Gastroesophageal sphincter (tissue), 4 donors: ENCODE measurements at regions not wholly inside any gene's neighbourhood (a gene's known extent, or its start where the extent isn't known, plus 50 kb on each side); places are given as distances from the start of the nearest gene placed in this dataset.

Experiments
- ATAC-seq: fragments of 150-250 bp; one replicate; pipeline ENCODE4 v1.9.1; 2016; ENCODE audit warnings: mild to moderate bottlenecking, moderate library complexity
- H3K27ac ChIP-seq, 4 donors: fragments of 200-600 bp; sonication (generic) in 3 of 4; 1 replicate in 3 of 4; 2 replicates in 1 of 4; pipeline ENCODE4 v1.5.1; 2016 to 2019
- H3K27me3 ChIP-seq: fragments of 200-600 bp; sonication (generic); one replicate; pipeline ENCODE4 v1.5.1; 2019
- H3K36me3 ChIP-seq, 2 donors: fragments of 200-600 bp; sonication (generic); one replicate each; pipeline ENCODE4 v1.5.1; 2019; ENCODE audit warnings: control low read depth in 1 of 2
- H3K4me1 ChIP-seq, 3 donors: fragments of 200-600 bp; sonication (generic); 1 replicate in 2 of 3; 2 replicates in 1 of 3; pipeline ENCODE4 v1.5.1; 2016 to 2019; ENCODE audit warnings: control low read depth in 2 of 3
- H3K4me3 ChIP-seq, 2 donors: fragments of 200-600 bp; sonication (generic); one replicate each; pipeline ENCODE4 v1.5.1; 2019; ENCODE audit warnings: mild to moderate bottlenecking in 1 of 2, moderate library complexity in 1 of 2
- H3K9me3 ChIP-seq, 3 donors: fragments of 200-600 bp; sonication (generic); one replicate each; pipeline ENCODE4 v1.5.1; 2017 to 2019; ENCODE audit warnings: control low read depth in 2 of 3
- EP300 ChIP-seq: sonication (generic); formaldehyde crosslinking; IDR thresholded peaks from one replicate; pipeline ENCODE4 v1.6.1; 2017; ENCODE audit warnings: antibody characterized with exemption, mild to moderate bottlenecking
- POLR2A ChIP-seq, 2 donors: fragments of 450-650 bp; IDR thresholded peaks; one replicate each; pipeline ENCODE4 v1.6.1; 2017; ENCODE audit warnings: antibody characterized with exemption in 2 of 2, mild to moderate bottlenecking in 2 of 2, moderate library complexity in 1 of 2
- POLR2AphosphoS5 ChIP-seq: sonication (generic); formaldehyde crosslinking; IDR thresholded peaks from one replicate; pipeline ENCODE4 v1.6.1; 2017; ENCODE audit warnings: antibody characterized with exemption
- WGBS, 2 donors: methylation state at CpG; one replicate each; pipeline ENCODE4 v1.1.5; 2018; ENCODE audit warnings: low coverage in 1 of 2; 5-methylcytosine and 5-hydroxymethylcytosine counted together
- small RNA-seq, 4 donors: library from RNA; depleted of rRNA; stranded (forward); fragments of <200 nt; gene quantifications; one replicate each; pipeline ENCODE3, GENCODE V24; 2016
- TF ChIP-seq, protein P1 (sequence below), 4 experiments: fragments of 200-600 bp in 2 of 4; fragments of 450-650 bp in 2 of 4; sonication (generic) in 1 of 4; IDR thresholded peaks; one replicate each; pipeline ENCODE4 v1.5.1; 2017 to 2019; ENCODE audit warnings: antibody characterized with exemption in 4 of 4, mild to moderate bottlenecking in 2 of 4, moderate library complexity in 2 of 4

DNA sequence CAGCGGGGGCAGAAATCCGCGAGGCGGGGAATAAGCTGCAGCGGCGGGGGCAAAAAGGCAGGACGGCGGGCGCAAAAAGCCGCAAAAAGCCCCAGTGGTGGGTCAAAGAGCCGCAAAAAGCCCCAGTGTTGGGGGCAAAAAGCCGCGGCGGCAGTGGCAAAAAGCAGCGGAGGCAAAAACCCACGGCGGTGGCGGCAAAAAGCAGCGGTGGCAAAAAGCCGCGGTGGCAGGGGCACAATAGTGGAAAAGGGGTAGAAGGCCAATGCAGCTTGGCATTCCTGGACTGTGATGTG lies 525.3 kb downstream of the ZNF33B start:
- Histone ChIP-seq H3K9me3 (peaks cover 0 to 27% (median 0%) of the 10 kb centered on the region in 3 donors), H3K36me3 (no peaks in the 10 kb centered on the region), H3K27me3 (no peaks in the 10 kb centered on the region), H3K4me1 (no peaks in the 10 kb centered on the region), H3K27ac (no peak overlapping the region), H3K4me3 (no peak overlapping the region)
- TF ChIP-seq POLR2A (IDR thresholded peaks at IDR 0.05) (no peak), EP300 (no peak), POLR2AphosphoS5 (no peak)
- TF ChIP-seq, protein P1, sequence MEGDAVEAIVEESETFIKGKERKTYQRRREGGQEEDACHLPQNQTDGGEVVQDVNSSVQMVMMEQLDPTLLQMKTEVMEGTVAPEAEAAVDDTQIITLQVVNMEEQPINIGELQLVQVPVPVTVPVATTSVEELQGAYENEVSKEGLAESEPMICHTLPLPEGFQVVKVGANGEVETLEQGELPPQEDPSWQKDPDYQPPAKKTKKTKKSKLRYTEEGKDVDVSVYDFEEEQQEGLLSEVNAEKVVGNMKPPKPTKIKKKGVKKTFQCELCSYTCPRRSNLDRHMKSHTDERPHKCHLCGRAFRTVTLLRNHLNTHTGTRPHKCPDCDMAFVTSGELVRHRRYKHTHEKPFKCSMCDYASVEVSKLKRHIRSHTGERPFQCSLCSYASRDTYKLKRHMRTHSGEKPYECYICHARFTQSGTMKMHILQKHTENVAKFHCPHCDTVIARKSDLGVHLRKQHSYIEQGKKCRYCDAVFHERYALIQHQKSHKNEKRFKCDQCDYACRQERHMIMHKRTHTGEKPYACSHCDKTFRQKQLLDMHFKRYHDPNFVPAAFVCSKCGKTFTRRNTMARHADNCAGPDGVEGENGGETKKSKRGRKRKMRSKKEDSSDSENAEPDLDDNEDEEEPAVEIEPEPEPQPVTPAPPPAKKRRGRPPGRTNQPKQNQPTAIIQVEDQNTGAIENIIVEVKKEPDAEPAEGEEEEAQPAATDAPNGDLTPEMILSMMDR (IDR thresholded peaks at IDR 0.05) = no peak
- WGBS, 2 donors = 81% methylated on average over 16 of the region's 21 CpGs; no CpG with 5 or more reads in 1 of the 2 donors
- no peak for ATAC-seq

DNA sequence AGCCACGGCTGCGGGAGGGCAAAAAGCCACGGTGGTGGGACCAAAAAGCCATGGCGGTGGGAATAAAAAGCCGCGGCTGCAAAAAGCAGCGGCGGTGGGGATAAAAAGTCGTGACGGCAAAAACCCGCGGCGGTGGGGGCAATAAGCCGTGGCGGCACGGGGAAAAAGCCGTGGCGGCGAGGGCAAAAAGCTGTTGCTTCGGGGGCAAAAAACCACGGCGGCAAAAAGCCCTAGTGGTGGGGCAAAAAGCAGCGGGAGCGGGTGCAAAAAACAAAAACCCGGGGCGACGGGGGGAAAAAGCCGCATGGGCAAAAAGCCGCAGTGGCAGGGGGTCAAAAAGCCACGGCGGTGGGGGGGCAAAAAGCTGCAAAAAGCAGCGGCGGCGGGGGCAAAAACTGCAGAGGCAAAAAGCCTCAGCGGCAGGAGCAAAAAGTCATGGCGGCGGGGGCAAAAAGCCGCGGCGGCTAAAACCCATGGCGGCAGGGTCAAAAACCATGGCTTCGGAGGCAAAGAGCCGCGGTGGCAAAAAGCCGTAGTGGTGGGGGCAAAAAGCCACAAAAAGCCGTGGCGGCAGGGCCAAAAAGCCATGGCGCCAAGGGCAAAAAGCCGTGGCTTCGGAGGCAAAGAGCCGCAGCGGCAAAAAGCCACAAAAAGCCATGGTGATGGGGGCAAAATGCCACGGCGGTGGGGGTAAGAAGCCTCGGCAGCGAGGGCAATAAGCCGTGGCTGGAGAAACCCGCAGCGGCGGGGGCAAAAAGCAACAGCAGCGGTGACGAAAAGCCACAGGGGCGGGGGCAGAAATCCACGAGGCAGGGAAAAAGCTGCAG lies 525.8 kb downstream of the ZNF33B start:
- no peak for ATAC-seq
- Histone ChIP-seq H3K9me3 (peaks cover 0 to 27% (median 0%) of the 10 kb centered on the region in 3 donors), H3K36me3 (no peaks in the 10 kb centered on the region), H3K4me1 (no peaks in the 10 kb centered on the region), H3K4me3 (no peak overlapping the region), H3K27ac (no peak overlapping the region), H3K27me3 (no peaks in the 10 kb centered on the region)
- TF ChIP-seq EP300 (no peak), POLR2AphosphoS5 (no peak), POLR2A (IDR thresholded peaks at IDR 0.05) (no peak)
- TF ChIP-seq, protein P1 (IDR thresholded peaks at IDR 0.05) = no peak
- WGBS, 2 donors = 84 to 89% methylated on average over 23 to 41 of the region's 64 CpGs

DNA sequence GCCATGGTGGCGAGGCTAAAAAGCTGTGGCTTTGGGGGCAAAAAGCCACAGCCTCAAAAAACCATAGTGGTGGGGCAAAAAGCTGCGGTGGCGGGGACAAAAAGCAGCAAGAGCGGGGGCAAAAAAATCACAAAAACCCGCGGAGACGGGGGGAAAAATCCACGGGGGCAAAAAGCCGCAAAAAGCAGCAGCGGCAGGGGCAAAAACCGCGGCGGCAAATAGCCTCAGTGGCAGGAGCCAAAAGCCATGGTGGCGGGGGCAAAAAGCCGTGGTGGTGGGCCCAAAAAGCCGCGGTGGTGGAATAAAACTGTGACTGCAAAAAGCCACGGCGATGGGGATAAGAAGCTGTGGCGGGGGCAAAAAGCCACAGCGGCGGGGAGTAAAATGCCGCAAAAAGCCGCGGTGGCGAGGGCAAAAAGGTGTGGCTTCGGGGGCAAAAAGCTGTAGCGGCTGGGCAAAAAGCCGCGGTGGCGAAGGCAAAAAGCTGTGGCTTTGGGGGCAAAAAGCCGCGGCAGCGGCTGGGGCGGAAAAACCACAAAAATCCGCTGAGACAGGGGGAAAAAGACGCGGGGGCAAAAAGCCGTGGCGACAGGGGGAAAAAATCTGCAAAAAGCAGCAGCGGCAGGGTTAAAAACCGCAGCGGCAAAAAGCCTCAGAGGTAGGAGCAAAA lies 526.6 kb downstream of the ZNF33B start:
- H3K4me1 ChIP-seq = no peaks in the 10 kb centered on the region
- no peak for ATAC-seq
- H3K27ac ChIP-seq = no peak overlapping the region
- no peak overlapping the region for H3K4me3 ChIP-seq
- H3K27me3 ChIP-seq = no peaks in the 10 kb centered on the region
- H3K36me3 ChIP-seq = no peaks in the 10 kb centered on the region
- TF ChIP-seq EP300 (no peak), POLR2A (IDR thresholded peaks at IDR 0.05) (no peak), POLR2AphosphoS5 (no peak)
- TF ChIP-seq, protein P1 (IDR thresholded peaks at IDR 0.05) = no peak
- peaks cover 0 to 27% (median 0%) of the 10 kb centered on the region in 3 donors for H3K9me3 ChIP-seq
- WGBS, 2 donors = 79% methylated on average over 39 of the region's 43 CpGs; no CpG with 5 or more reads in 1 of the 2 donors

DNA sequence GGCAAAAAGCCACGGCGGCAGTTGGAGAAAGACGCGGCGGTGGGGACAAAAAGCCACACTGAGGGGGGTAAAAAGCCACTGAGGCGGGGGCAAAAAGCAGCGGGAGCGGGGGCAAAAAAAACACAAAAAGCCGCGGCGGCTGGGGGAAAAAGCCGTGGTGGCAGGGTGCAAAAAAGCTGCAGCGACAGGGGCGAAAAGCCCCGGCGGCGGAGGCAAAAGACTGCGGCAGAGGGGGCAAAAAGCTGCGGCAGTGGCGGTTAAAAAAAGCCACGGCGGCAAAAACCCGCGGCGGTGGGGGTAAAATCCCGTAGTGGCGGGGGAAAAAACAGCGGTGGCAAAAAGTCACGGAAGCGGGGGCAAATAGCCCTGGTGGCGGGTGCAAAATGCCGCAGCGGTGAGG lies 527.3 kb downstream of the ZNF33B start:
- ATAC-seq = no peak
- Histone ChIP-seq H3K36me3 (no peaks in the 10 kb centered on the region), H3K27ac (no peak overlapping the region), H3K4me1 (no peaks in the 10 kb centered on the region), H3K4me3 (no peak overlapping the region), H3K9me3 (peaks cover 0 to 27% (median 0%) of the 10 kb centered on the region in 3 donors), H3K27me3 (no peaks in the 10 kb centered on the region)
- WGBS, 2 donors = 79 to 93% methylated on average over 3 to 22 of the region's 33 CpGs
- TF ChIP-seq EP300 = no peak
- no peak for TF ChIP-seq POLR2AphosphoS5
- no peak for TF ChIP-seq POLR2A (IDR thresholded peaks at IDR 0.05)
- TF ChIP-seq, protein P1 (IDR thresholded peaks at IDR 0.05) = no peak

Small RNAs in the stretch of these regions (small RNA-seq; reads per million reads assigned to genes)
- gene KSR1P1 = 0 reads per million in 4 donors
